ENCODE measurements at regions not wholly inside any gene's neighbourhood (a gene's known extent, or its start where the extent isn't known, plus 50 kb on each side); places are given as distances from the start of the nearest gene placed in this dataset.

- DNase-seq (ENCODE audit: low spot score), result no peak
- Histone ChIP-seq H3K4me1 (no peaks in the 10 kb centered on the region), H3K27ac (no peak overlapping the region), H3K9me3 (no peaks in the 10 kb centered on the region), H3K36me3 (no peaks in the 10 kb centered on the region), H3K4me3 (no peak overlapping the region), H3K27me3 (no peaks in the 10 kb centered on the region)
- TF ChIP-seq CTCF (IDR thresholded peaks at IDR 0.05), result no peak
Observed at GRCh38 chr7:113410796-113411195, 292.4 kb upstream of the SMIM30 start.

- Histone ChIP-seq H3K9me3 (no peaks in the 10 kb centered on the region), H3K36me3 (no peaks in the 10 kb centered on the region), H3K4me3 (no peak overlapping the region), H3K27me3 (no peaks in the 10 kb centered on the region), H3K27ac (no peak overlapping the region), H3K4me1 (no peaks in the 10 kb centered on the region)
- no peak for TF ChIP-seq CTCF (IDR thresholded peaks at IDR 0.05)
- no peak for DNase-seq (ENCODE audit: low spot score)
Observed at GRCh38 chr7:113408999-113409398, 290.6 kb upstream of the SMIM30 start.

GRCh38 chr7:113405296-113406056 lies 287.1 kb upstream of the SMIM30 start:
- H3K27me3 ChIP-seq, result no peaks in the 10 kb centered on the region
- no peak overlapping the region for H3K27ac ChIP-seq
- H3K9me3 ChIP-seq, result no peaks in the 10 kb centered on the region
- no peak for TF ChIP-seq CTCF (IDR thresholded peaks at IDR 0.05)
- DNase-seq (ENCODE audit: low spot score), result no peak
- no peaks in the 10 kb centered on the region for H3K4me1 ChIP-seq
- no peak overlapping the region for H3K4me3 ChIP-seq
- H3K36me3 ChIP-seq, result no peaks in the 10 kb centered on the region

GRCh38 chr7:113404245-113404644 lies 285.9 kb upstream of the SMIM30 start:
- H3K27me3 ChIP-seq, result no peaks in the 10 kb centered on the region
- no peak for TF ChIP-seq CTCF (IDR thresholded peaks at IDR 0.05)
- no peaks in the 10 kb centered on the region for H3K4me1 ChIP-seq
- no peak for DNase-seq (ENCODE audit: low spot score)
- H3K36me3 ChIP-seq, result no peaks in the 10 kb centered on the region
- no peak overlapping the region for H3K27ac ChIP-seq
- H3K9me3 ChIP-seq, result no peaks in the 10 kb centered on the region
- no peak overlapping the region for H3K4me3 ChIP-seq

- Histone ChIP-seq H3K27me3 (no peaks in the 10 kb centered on the region), H3K4me1 (no peaks in the 10 kb centered on the region), H3K9me3 (no peaks in the 10 kb centered on the region), H3K36me3 (no peaks in the 10 kb centered on the region), H3K27ac (no peak overlapping the region), H3K4me3 (no peak overlapping the region)
- DNase-seq (ENCODE audit: low spot score), result no peak
- TF ChIP-seq CTCF (IDR thresholded peaks at IDR 0.05), result no peak
Observed at GRCh38 chr7:113402482-113402881, 284.1 kb upstream of the SMIM30 start.

GRCh38 chr7:113402005-113402404 lies 283.7 kb upstream of the SMIM30 start:
- no peaks in the 10 kb centered on the region for H3K36me3 ChIP-seq
- no peak for TF ChIP-seq CTCF (IDR thresholded peaks at IDR 0.05)
- H3K27me3 ChIP-seq, result no peaks in the 10 kb centered on the region
- H3K4me1 ChIP-seq, result no peaks in the 10 kb centered on the region
- no peak overlapping the region for H3K27ac ChIP-seq
- no peaks in the 10 kb centered on the region for H3K9me3 ChIP-seq
- no peak overlapping the region for H3K4me3 ChIP-seq
- no peak for DNase-seq (ENCODE audit: low spot score)

All from right atrium auricular region (tissue), 2 donors.